Vagina (tissue), 2 donors: ENCODE measurements at regions not wholly inside any gene's neighbourhood (a gene's known extent, or its start where the extent isn't known, plus 50 kb on each side); places are given as distances from the start of the nearest gene placed in this dataset.

Experiments
- POLR2A ChIP-seq, 2 donors: fragments of 450-650 bp; IDR thresholded peaks; one replicate each; pipeline ENCODE4 v1.6.1; 2017; ENCODE audit warnings: antibody characterized with exemption in 2 of 2, mild to moderate bottlenecking in 2 of 2, moderate library complexity in 2 of 2
- POLR2AphosphoS5 ChIP-seq, 2 donors: sonication (generic); formaldehyde crosslinking; IDR thresholded peaks; one replicate each; pipeline ENCODE4 v1.9.0; 2017; ENCODE audit warnings: antibody characterized with exemption in 2 of 2, mild to moderate bottlenecking in 2 of 2, low read depth in 1 of 2; ENCODE audit not compliant: insufficient read depth in 1 of 2
- TF ChIP-seq, protein P1 (sequence below), 3 experiments: fragments of 450-650 bp in 2 of 3; fragments of 200-600 bp in 1 of 3; sonication (generic) in 1 of 3; IDR thresholded peaks; one replicate each; pipeline ENCODE4 v1.5.1; 2017 to 2019; ENCODE audit warnings: antibody characterized with exemption in 3 of 3, mild to moderate bottlenecking in 2 of 3, moderate library complexity in 2 of 3

DNA sequence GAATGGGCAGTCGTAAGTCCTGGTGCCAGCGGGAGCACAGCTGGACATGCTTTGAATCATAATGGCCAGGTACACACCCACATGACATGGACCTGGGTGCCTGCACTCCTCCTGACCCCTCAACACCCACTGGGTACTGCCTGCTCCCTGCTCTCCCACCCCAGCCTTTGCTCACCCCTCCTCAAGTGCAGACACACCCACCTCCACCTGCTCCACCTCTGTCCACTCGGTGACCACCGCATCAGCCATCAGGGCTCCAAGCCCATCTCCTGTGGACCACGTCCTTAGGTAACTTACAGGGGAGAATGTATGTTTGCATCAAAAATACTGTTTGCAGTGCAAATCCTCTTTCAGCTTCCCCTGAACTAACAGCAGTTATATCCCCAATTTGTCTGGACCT, 214.6 kb downstream of the BRD1 start:
- no peak for TF ChIP-seq POLR2A (IDR thresholded peaks at IDR 0.05)
- TF ChIP-seq, protein P1, sequence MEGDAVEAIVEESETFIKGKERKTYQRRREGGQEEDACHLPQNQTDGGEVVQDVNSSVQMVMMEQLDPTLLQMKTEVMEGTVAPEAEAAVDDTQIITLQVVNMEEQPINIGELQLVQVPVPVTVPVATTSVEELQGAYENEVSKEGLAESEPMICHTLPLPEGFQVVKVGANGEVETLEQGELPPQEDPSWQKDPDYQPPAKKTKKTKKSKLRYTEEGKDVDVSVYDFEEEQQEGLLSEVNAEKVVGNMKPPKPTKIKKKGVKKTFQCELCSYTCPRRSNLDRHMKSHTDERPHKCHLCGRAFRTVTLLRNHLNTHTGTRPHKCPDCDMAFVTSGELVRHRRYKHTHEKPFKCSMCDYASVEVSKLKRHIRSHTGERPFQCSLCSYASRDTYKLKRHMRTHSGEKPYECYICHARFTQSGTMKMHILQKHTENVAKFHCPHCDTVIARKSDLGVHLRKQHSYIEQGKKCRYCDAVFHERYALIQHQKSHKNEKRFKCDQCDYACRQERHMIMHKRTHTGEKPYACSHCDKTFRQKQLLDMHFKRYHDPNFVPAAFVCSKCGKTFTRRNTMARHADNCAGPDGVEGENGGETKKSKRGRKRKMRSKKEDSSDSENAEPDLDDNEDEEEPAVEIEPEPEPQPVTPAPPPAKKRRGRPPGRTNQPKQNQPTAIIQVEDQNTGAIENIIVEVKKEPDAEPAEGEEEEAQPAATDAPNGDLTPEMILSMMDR (IDR thresholded peaks at IDR 0.05), result no peak
- TF ChIP-seq POLR2AphosphoS5 (IDR thresholded peaks at IDR 0.05; ENCODE audit: insufficient read depth in 1 of 2, low read depth in 1 of 2), result no peak
